ENCODE measurements at regions not wholly inside any gene's neighbourhood (a gene's known extent, or its start where the extent isn't known, plus 50 kb on each side); places are given as distances from the start of the nearest gene placed in this dataset.

DNA sequence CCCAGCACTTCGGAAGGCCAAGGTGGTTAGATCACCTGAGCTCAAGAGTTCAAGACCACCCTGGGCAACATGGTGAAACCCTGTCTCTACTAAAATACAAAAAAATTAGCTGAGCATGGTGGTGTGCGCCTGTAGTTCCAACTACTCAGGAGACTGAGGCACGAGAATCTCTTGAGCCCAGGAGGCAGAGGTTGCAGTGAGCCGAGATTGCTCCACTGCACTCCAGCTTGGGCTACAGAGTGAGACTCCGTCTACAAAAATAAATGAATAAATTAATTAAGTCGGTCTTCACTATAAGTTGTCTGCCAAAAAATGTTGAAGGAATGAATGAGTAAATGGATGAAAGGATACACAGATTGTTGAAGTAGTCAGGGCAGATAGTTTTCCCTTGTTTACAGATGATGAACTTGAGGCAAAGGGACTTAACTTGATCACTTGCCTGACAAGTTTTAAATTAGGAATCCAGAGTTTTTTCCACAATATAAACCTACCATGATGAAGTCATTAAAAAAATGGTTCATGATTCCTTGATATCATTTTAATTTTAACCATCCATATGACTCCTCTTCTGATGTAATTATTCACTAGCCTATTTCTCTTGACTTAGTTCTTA lies 130.8 kb downstream of the TLR5 start:
- no peak for FAIRE-seq
- no peak overlapping the region for H4K8ac ChIP-seq (ENCODE audit: extremely low read depth, insufficient read depth, low read length)
- H2BK20ac ChIP-seq (ENCODE audit: low read length), result no peak overlapping the region
- ChIA-PET CTCF (ENCODE audit: partially characterized antibody) (interaction anchor here (1.0 to 1.9 kb wide), 6 partner anchors 9 to 219 kb away, joined by 3 to 9 read pairs (median 4); no protein-coding TSS in a partner anchor), POLR2A (ENCODE audit: partially characterized antibody) (interaction anchor here (0.6 to 7.8 kb wide), 24 partner anchors 9 to 421 kb away, joined by 3 to 58 read pairs (median 5); no protein-coding TSS in a partner anchor)
- 88% methylated on average over 6 of the region's 6 CpGs; no CpG with 5 or more reads in 1 of the 2 experiments for WGBS, 2 experiments (ENCODE audit: extremely low coverage in 1 of 2, insufficient coverage in 1 of 2, insufficient read length in 1 of 2, insufficient replicate concordance in 2 of 2, low coverage in 1 of 2, low lambda C conversion rate in 2 of 2, missing lambda C conversion rate in 1 of 2)
- no peak overlapping the region for H3K23ac ChIP-seq (ENCODE audit: insufficient read length)
- no peak for DNase-seq (ENCODE audit: low read depth in 1 of 2, low spot score in 2 of 2)
- H3K4me3 ChIP-seq (ENCODE audit: extremely low read depth in 1 of 4, insufficient read depth in 2 of 4, low read depth in 3 of 4, low read length in 4 of 4), result no peak overlapping the region
- no peak overlapping the region for H3K9ac ChIP-seq (replicated peaks in 1 of 4; ENCODE audit: extremely low read depth in 1 of 4, low read depth in 3 of 4, low read length in 3 of 4)
- no peak overlapping the region for H2AK5ac ChIP-seq (ENCODE audit: low read depth, low read length)
- no peak overlapping the region for H2BK15ac ChIP-seq (ENCODE audit: low read length)
- H2BK120ac ChIP-seq (replicated peaks; ENCODE audit: low read depth, low read length), result no peak overlapping the region
- no peaks in the 10 kb centered on the region for H3K79me2 ChIP-seq (ENCODE audit: control insufficient read depth in 1 of 2, insufficient read depth in 2 of 2, low read length in 2 of 2)
- no peak overlapping the region for H3K18ac ChIP-seq (ENCODE audit: extremely low read depth, low read length)
- H3K79me1 ChIP-seq (ENCODE audit: low read depth, low read length), result no peaks in the 10 kb centered on the region
- H4K5ac ChIP-seq (ENCODE audit: insufficient read length, low read depth, low read length), result no peak overlapping the region
- H3K56ac ChIP-seq (replicated peaks; ENCODE audit: insufficient read length, low read depth, low read length), result no peak overlapping the region
- no peaks in the 10 kb centered on the region for H3K23me2 ChIP-seq (ENCODE audit: low read depth, low read length)
- no peak overlapping the region for H3K14ac ChIP-seq (ENCODE audit: insufficient read length)
- no peak overlapping the region for H3K4me2 ChIP-seq (ENCODE audit: insufficient read depth in 1 of 2, low read depth in 2 of 2, low read length in 2 of 2)
- H3K9me3 ChIP-seq (ENCODE audit: insufficient read depth in 2 of 2, low read depth in 1 of 2, low read length in 1 of 2), result no peaks in the 10 kb centered on the region
- H2BK12ac ChIP-seq (ENCODE audit: low read depth, low read length), result no peak overlapping the region
- peaks cover 0 to 5% (median 2%) of the 10 kb centered on the region in 4 experiments; a peak in 4 of 7 replicates for H3K4me1 ChIP-seq (replicated peaks in 1 of 4; ENCODE audit: control insufficient read depth in 3 of 4, insufficient read depth in 4 of 4, low read length in 3 of 4)
- no peak overlapping the region for H3K4ac ChIP-seq (replicated peaks; ENCODE audit: insufficient read length, low read depth, low read length)
- no peak overlapping the region for H2BK5ac ChIP-seq (ENCODE audit: low read depth, low read length)
- no peak overlapping the region for H2AFZ ChIP-seq (ENCODE audit: low read length)
- no peaks in the 10 kb centered on the region for H4K20me1 ChIP-seq (replicated peaks in 1 of 2; ENCODE audit: control insufficient read depth in 1 of 2, insufficient read depth in 2 of 2, low read length in 2 of 2)
- H3K36me3 ChIP-seq (ENCODE audit: control insufficient read depth in 2 of 4, insufficient read depth in 4 of 4, low read length in 3 of 4), result peaks cover 9 to 35% (median 21%) of the 10 kb centered on the region in 4 experiments
- H4K91ac ChIP-seq (replicated peaks; ENCODE audit: insufficient read length, low read length), result no peak overlapping the region
- no peaks in the 10 kb centered on the region for H3K27me3 ChIP-seq (replicated peaks in 1 of 4; ENCODE audit: control insufficient read depth in 3 of 4, extremely low read depth in 1 of 4, insufficient read depth in 3 of 4, low read length in 3 of 4)
- no peak overlapping the region for H3K27ac ChIP-seq (ENCODE audit: low read depth, low read length)
- TF ChIP-seq POLR2AphosphoS5 (IDR thresholded peaks at IDR 0.05; ENCODE audit: low read depth, low read length) (peak; percentile 77), CHD2 (IDR thresholded peaks at IDR 0.05; ENCODE audit: low read length) (no peak), BACH1 (IDR thresholded peaks at IDR 0.05; ENCODE audit: low read length) (no peak), GABPA (IDR thresholded peaks at IDR 0.05; ENCODE audit: borderline replicate concordance, insufficient read depth, low read length) (no peak), YY1 (IDR thresholded peaks at IDR 0.05; ENCODE audit: low read depth, low read length) (no peak), POLR2A (IDR thresholded peaks at IDR 0.05; ENCODE audit: control extremely low read depth in 1 of 2, low read depth in 2 of 2, low read length in 2 of 2) (peak; percentile 59 to 61)
